CD14-positive monocyte (primary cell): ENCODE measurements at regions not wholly inside any gene's neighbourhood (a gene's known extent, or its start where the extent isn't known, plus 50 kb on each side); places are given as distances from the start of the nearest gene placed in this dataset.

Experiments
- DNase-seq, 3 donors: peaks; one replicate each; pipeline ENCODE4 v3.0.0-alpha.2; 2011 to 2022
- H2AFZ ChIP-seq: 2 replicates; pipeline ENCODE4 v1.6.0; 2012; ENCODE audit warnings: mild to moderate bottlenecking, low read depth, low read length, inconsistent platforms; ENCODE audit not compliant: insufficient read depth, poor library complexity, severe bottlenecking
- H3K27ac ChIP-seq, 2 donors: 1 replicate in 1 of 2; 2 replicates in 1 of 2; pipeline ENCODE4 v1.5.1; 2012 to 2013; ENCODE audit warnings: low read length in 2 of 2, control low read depth in 1 of 2, inconsistent platforms in 1 of 2, low read depth in 1 of 2, mild to moderate bottlenecking in 1 of 2
- H3K27me3 ChIP-seq, 2 donors: one replicate each; pipeline versions ENCODE4 v1.6.0 to v1.6.1; 2011 to 2013; ENCODE audit warnings: low read length in 2 of 2; ENCODE audit not compliant: control insufficient read depth in 2 of 2, insufficient read depth in 2 of 2
- H3K36me3 ChIP-seq, 2 donors: replicated peaks in 1 of 2; 1 replicate in 1 of 2; 2 replicates in 1 of 2; pipeline versions ENCODE4 v1.5.1 to v1.6.1; 2012 to 2013; ENCODE audit warnings: low read length in 2 of 2, control low read depth in 1 of 2, inconsistent platforms in 1 of 2, mild to moderate bottlenecking in 1 of 2; ENCODE audit not compliant: insufficient read depth in 2 of 2, control insufficient read depth in 1 of 2
- H3K4me1 ChIP-seq, 2 donors: 1 replicate in 1 of 2; 2 replicates in 1 of 2; pipeline versions ENCODE4 v1.5.1 to v1.6.1; 2012 to 2013; ENCODE audit warnings: low read length in 2 of 2, control low read depth in 1 of 2, inconsistent platforms in 1 of 2, mild to moderate bottlenecking in 1 of 2, moderate library complexity in 1 of 2; ENCODE audit not compliant: insufficient read depth in 2 of 2, control insufficient read depth in 1 of 2
- H3K4me2 ChIP-seq: replicated peaks from 2 replicates; pipeline ENCODE3; 2012; ENCODE audit warnings: low read length, moderate library complexity, mild to moderate bottlenecking; ENCODE audit not compliant: poor library complexity, severe bottlenecking; ENCODE audit errors: extremely low read depth
- H3K4me3 ChIP-seq, 3 experiments: fragments of 200-600 bp in 1 of 3; sonication (generic) in 1 of 3; replicated peaks in 1 of 3; 1 replicate in 2 of 3; 2 replicates in 1 of 3; pipeline ENCODE4 v1.5.1; 2011 to 2013; ENCODE audit warnings: low read length in 3 of 3, mild to moderate bottlenecking in 3 of 3, control low read depth in 2 of 3, low read depth in 2 of 3, inconsistent platforms in 1 of 3, moderate library complexity in 1 of 3
- H3K79me2 ChIP-seq: 2 replicates; pipeline ENCODE4 v1.6.0; 2012; ENCODE audit warnings: mild to moderate bottlenecking, control low read depth, inconsistent platforms, low read length, moderate library complexity; ENCODE audit not compliant: insufficient read depth
- H3K9ac ChIP-seq: 2 replicates; pipeline ENCODE4 v1.6.0; 2017; ENCODE audit warnings: low read length, mild to moderate bottlenecking; ENCODE audit not compliant: insufficient read depth, poor library complexity, severe bottlenecking
- H3K9me3 ChIP-seq, 2 donors: replicated peaks in 1 of 2; 1 replicate in 1 of 2; 2 replicates in 1 of 2; pipeline versions ENCODE4 v1.5.1 to v1.6.1; 2012 to 2013; ENCODE audit warnings: low read length in 2 of 2, control low read depth in 1 of 2; ENCODE audit not compliant: control insufficient read depth in 1 of 2, insufficient read depth in 1 of 2
- H4K20me1 ChIP-seq: 2 replicates; pipeline ENCODE4 v1.6.0; 2012; ENCODE audit warnings: mild to moderate bottlenecking, low read length, control low read depth, moderate library complexity; ENCODE audit not compliant: insufficient read depth
- H3K27ac Mint-ChIP-seq, 7 donors: one replicate each; pipeline ENCODE4 v1.8.0; 2020; ENCODE audit warnings: mild to moderate bottlenecking in 7 of 7, mixed read lengths in 7 of 7, moderate library complexity in 6 of 7, inconsistent platforms in 2 of 7
- H3K27me3 Mint-ChIP-seq, 3 donors: one replicate each; pipeline ENCODE4 v1.8.0; 2021 to 2022; ENCODE audit warnings: low read depth in 3 of 3, mild to moderate bottlenecking in 3 of 3, mixed read lengths in 3 of 3, moderate library complexity in 3 of 3, inconsistent platforms in 1 of 3
- H3K36me3 Mint-ChIP-seq, 2 donors: one replicate each; pipeline ENCODE4 v1.8.0; 2020; ENCODE audit warnings: mixed read lengths in 2 of 2, inconsistent platforms in 1 of 2, mild to moderate bottlenecking in 1 of 2
- H3K4me1 Mint-ChIP-seq: one replicate; pipeline ENCODE4 v1.8.0; 2020; ENCODE audit warnings: mild to moderate bottlenecking, mixed read lengths
- H3K4me3 Mint-ChIP-seq, 2 donors: one replicate each; pipeline ENCODE4 v1.8.0; 2020; ENCODE audit warnings: mild to moderate bottlenecking in 2 of 2, mixed read lengths in 2 of 2, moderate library complexity in 1 of 2
- H3K9me3 Mint-ChIP-seq, 7 donors: one replicate each; pipeline ENCODE4 v1.8.0; 2020 to 2022; ENCODE audit warnings: mixed read lengths in 7 of 7, mild to moderate bottlenecking in 6 of 7, moderate library complexity in 6 of 7, inconsistent platforms in 2 of 7
- CTCF ChIP-seq: fragments of 200-600 bp; IDR thresholded peaks from one replicate; pipeline ENCODE4 v1.8.0; 2022; ENCODE audit warnings: antibody characterized with exemption, mild to moderate bottlenecking
- WGBS: methylation state at CpG from one replicate; pipeline ENCODE4 v1.1.5; 2013; ENCODE audit warnings: missing lambda C conversion rate; ENCODE audit not compliant: insufficient coverage; 5-methylcytosine and 5-hydroxymethylcytosine counted together
- intact Hi-C, 2 donors: fragments of 100-400 bp; cut with micrococcal nuclease; formaldehyde crosslinking; loops; one replicate each; pipeline versions ENCODE4 v1.15.0 to v1.15.1; 2023

- Histone ChIP-seq H4K20me1 (no peaks in the 10 kb centered on the region), H3K27me3 (no peaks in the 10 kb centered on the region), H3K79me2 (no peaks in the 10 kb centered on the region), H3K4me3 (no peak overlapping the region), H3K4me1 (no peaks in the 10 kb centered on the region), H3K9me3 (no peaks in the 10 kb centered on the region), H3K36me3 (no peaks in the 10 kb centered on the region), H3K9ac (no peak overlapping the region), H2AFZ (no peak overlapping the region), H3K27ac (no peak overlapping the region), H3K4me2 (no peak overlapping the region)
- peaks cover 0 to 2% (median 0%) of the 10 kb centered on the region in 3 donors for H3K27me3 Mint-ChIP-seq
- no peak overlapping the region for H3K4me3 Mint-ChIP-seq
- no peaks in the 10 kb centered on the region for H3K4me1 Mint-ChIP-seq
- TF ChIP-seq CTCF: no peak
- no peak for DNase-seq
- no peaks in the 10 kb centered on the region for H3K36me3 Mint-ChIP-seq
- H3K27ac Mint-ChIP-seq: no peak overlapping the region
- no CpG with 5 or more reads among the region's 1 CpG for WGBS
- intact Hi-C loops: no loop called here
- H3K9me3 Mint-ChIP-seq: peaks cover 0 to 2% (median 0%) of the 10 kb centered on the region in 7 donors
These were observed 480.3 kb downstream of the DSC3 start for GRCh38 chr18:30562231-30562630.

GRCh38 chr18:30556112-30556511, 486.4 kb downstream of the DSC3 start:
- Mint-ChIP-seq H3K27me3 (peaks cover 0 to under 1% (median 0%) of the 10 kb centered on the region in 3 donors), H3K9me3 (peaks cover 0 to 3% (median 0%) of the 10 kb centered on the region in 7 donors), H3K27ac (no peak overlapping the region), H3K4me3 (no peak overlapping the region), H3K36me3 (no peaks in the 10 kb centered on the region), H3K4me1 (no peaks in the 10 kb centered on the region)
- no peaks in the 10 kb centered on the region for H3K9me3 ChIP-seq
- H3K27ac ChIP-seq: no peak overlapping the region
- H3K27me3 ChIP-seq: no peaks in the 10 kb centered on the region
- no CpG with 5 or more reads among the region's 11 CpGs for WGBS
- no peak for DNase-seq
- no peak overlapping the region for H3K9ac ChIP-seq
- no peaks in the 10 kb centered on the region for H3K36me3 ChIP-seq
- H3K79me2 ChIP-seq: no peaks in the 10 kb centered on the region
- H3K4me3 ChIP-seq: no peak overlapping the region
- H2AFZ ChIP-seq: no peak overlapping the region
- no peaks in the 10 kb centered on the region for H3K4me1 ChIP-seq
- no peak overlapping the region for H3K4me2 ChIP-seq
- no peaks in the 10 kb centered on the region for H4K20me1 ChIP-seq
- TF ChIP-seq CTCF: no peak
- intact Hi-C loops: no loop called here
